Activated CD8-positive, alpha-beta T cell treated with anti-CD3 and anti-CD28 coated beads for 36 hours (primary cell): ENCODE measurements at regions not wholly inside any gene's neighbourhood (a gene's known extent, or its start where the extent isn't known, plus 50 kb on each side); places are given as distances from the start of the nearest gene placed in this dataset.

Experiments used
- ATAC-seq: fragments of 200-7000 bp; cut with Tn5 transposase; one replicate; pipeline ENCODE4 v1.10.0; 2021; ENCODE audit warnings: mild to moderate bottlenecking, moderate library complexity
- CTCF ChIA-PET: fragments of 350-600 bp; sonication (Branson Sonifier 250); formaldehyde crosslinking; loops from one replicate; lab custom pipeline; 2021; ENCODE audit warnings: antibody characterized with exemption; lab: Charles Lee
- POLR2A ChIA-PET: fragments of 350-600 bp; sonication (Branson Sonifier 250); formaldehyde crosslinking; loops from one replicate; lab custom pipeline; 2021; ENCODE audit warnings: antibody characterized with exemption; lab: Charles Lee
- DNase-seq: peaks from one replicate; pipeline ENCODE4 v3.0.0-alpha.2; 2020
- H3K27ac Mint-ChIP-seq: one replicate; pipeline ENCODE4 v1.8.0; 2021; ENCODE audit warnings: mild to moderate bottlenecking, mixed read lengths
- H3K27me3 Mint-ChIP-seq: one replicate; pipeline ENCODE4 v1.8.0; 2021; ENCODE audit warnings: mixed read lengths
- H3K36me3 Mint-ChIP-seq: one replicate; pipeline ENCODE4 v1.8.0; 2021; ENCODE audit warnings: low read depth, mixed read lengths
- H3K4me1 Mint-ChIP-seq: one replicate; pipeline ENCODE4 v1.8.0; 2021; ENCODE audit warnings: low read depth, mixed read lengths
- H3K4me3 Mint-ChIP-seq: one replicate; pipeline ENCODE4 v1.8.0; 2021; ENCODE audit warnings: mild to moderate bottlenecking, moderate library complexity, mixed read lengths
- H3K9me3 Mint-ChIP-seq: one replicate; pipeline ENCODE4 v1.8.0; 2021; ENCODE audit warnings: mixed read lengths
- intact Hi-C: fragments of 100-400 bp; cut with micrococcal nuclease; formaldehyde crosslinking; loops from one replicate; pipeline ENCODE4 v1.10.0; 2022
- TF ChIP-seq, protein P1 (sequence below): fragments of 200-600 bp; IDR thresholded peaks from one replicate; pipeline ENCODE4 v1.8.0; 2022; ENCODE audit warnings: antibody characterized with exemption, mild to moderate bottlenecking

DNA sequence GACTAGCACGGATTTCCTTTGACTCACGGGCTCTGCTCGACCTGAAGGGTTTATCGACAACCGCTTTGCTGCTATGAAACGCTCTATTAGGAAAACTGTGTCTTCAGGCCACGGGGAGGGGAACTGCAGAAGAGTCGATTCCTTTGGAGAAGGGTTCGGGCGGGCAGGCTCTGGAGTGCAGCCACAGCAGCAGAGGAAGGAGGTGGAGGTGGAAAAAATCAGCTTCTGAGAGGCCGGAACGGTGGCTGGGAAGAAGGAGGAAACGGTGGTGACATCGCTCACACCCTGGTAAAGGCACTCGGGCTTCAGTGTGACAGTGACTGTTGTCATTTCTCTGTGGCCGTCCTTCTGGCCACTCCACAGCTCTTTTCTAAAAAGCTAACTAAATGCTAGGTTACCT, 64.6 kb upstream of the MGMT start:
- no peaks in the 10 kb centered on the region for H3K36me3 Mint-ChIP-seq

DNA sequence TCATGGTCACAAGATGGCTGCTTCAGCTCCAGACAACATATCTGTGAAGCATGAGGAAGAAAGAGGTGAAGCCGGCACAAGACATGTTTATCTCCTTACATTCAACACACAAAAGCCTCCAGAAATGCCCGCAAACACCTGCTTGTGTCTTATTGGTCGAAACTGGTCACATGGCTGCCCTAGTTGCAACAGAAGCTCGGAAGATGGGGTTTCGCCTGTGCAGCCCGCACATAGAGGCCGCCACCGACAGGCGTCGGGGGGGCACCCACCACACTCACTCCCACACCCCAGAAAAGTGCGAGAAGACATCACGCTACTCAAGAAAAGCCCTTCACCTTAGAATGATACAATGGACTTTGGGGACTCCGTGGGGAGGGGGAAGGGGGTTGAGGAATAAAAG, 63.0 kb upstream of the MGMT start:
- no peak for ATAC-seq
- no peaks in the 10 kb centered on the region for H3K36me3 Mint-ChIP-seq
- intact Hi-C loops, result no loop called here
- TF ChIP-seq, protein P1, sequence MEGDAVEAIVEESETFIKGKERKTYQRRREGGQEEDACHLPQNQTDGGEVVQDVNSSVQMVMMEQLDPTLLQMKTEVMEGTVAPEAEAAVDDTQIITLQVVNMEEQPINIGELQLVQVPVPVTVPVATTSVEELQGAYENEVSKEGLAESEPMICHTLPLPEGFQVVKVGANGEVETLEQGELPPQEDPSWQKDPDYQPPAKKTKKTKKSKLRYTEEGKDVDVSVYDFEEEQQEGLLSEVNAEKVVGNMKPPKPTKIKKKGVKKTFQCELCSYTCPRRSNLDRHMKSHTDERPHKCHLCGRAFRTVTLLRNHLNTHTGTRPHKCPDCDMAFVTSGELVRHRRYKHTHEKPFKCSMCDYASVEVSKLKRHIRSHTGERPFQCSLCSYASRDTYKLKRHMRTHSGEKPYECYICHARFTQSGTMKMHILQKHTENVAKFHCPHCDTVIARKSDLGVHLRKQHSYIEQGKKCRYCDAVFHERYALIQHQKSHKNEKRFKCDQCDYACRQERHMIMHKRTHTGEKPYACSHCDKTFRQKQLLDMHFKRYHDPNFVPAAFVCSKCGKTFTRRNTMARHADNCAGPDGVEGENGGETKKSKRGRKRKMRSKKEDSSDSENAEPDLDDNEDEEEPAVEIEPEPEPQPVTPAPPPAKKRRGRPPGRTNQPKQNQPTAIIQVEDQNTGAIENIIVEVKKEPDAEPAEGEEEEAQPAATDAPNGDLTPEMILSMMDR, result no peak
- no peak for DNase-seq
- no peak overlapping the region for H3K4me3 Mint-ChIP-seq
- ChIA-PET CTCF (no interaction called here), POLR2A (no interaction called here)
- H3K9me3 Mint-ChIP-seq, result no peaks in the 10 kb centered on the region
- H3K4me1 Mint-ChIP-seq, result no peaks in the 10 kb centered on the region
- H3K27me3 Mint-ChIP-seq, result peaks cover 9% of the 10 kb centered on the region
- no peak overlapping the region for H3K27ac Mint-ChIP-seq

More for the DNA sequence above, 64.6 kb upstream of the MGMT start:
- TF ChIP-seq, protein P1, result no peak
- DNase-seq, result no peak
- Mint-ChIP-seq H3K27me3 (peaks cover 9% of the 10 kb centered on the region), H3K9me3 (no peaks in the 10 kb centered on the region), H3K4me3 (no peak overlapping the region), H3K4me1 (no peaks in the 10 kb centered on the region), H3K27ac (no peak overlapping the region)
- ChIA-PET CTCF (no interaction called here), POLR2A (no interaction called here)
- no peak for ATAC-seq
- intact Hi-C loops, result no loop called here

DNA sequence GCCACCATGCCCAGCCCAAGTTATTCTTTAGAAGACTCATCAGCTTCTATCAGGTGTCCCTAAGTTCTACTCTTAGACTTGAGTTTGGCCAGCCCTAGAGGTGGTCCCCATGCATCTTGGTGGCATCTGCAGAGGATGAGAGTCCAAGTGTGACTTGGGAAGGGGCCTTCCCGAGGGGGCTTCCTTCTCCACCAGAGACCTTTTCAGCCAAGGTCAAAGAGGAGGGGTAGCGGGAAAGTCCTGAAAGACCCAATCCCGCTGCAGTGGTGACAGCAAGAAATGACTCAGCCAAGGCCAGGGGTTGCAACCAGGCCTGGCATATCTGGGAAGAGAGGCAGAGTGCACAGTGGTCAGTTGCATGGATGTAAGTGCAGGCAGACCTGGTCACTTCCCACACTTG, 61.7 kb upstream of the MGMT start:
- Mint-ChIP-seq H3K4me1 (no peaks in the 10 kb centered on the region), H3K9me3 (no peaks in the 10 kb centered on the region), H3K27me3 (peaks cover 9% of the 10 kb centered on the region)

DNA sequence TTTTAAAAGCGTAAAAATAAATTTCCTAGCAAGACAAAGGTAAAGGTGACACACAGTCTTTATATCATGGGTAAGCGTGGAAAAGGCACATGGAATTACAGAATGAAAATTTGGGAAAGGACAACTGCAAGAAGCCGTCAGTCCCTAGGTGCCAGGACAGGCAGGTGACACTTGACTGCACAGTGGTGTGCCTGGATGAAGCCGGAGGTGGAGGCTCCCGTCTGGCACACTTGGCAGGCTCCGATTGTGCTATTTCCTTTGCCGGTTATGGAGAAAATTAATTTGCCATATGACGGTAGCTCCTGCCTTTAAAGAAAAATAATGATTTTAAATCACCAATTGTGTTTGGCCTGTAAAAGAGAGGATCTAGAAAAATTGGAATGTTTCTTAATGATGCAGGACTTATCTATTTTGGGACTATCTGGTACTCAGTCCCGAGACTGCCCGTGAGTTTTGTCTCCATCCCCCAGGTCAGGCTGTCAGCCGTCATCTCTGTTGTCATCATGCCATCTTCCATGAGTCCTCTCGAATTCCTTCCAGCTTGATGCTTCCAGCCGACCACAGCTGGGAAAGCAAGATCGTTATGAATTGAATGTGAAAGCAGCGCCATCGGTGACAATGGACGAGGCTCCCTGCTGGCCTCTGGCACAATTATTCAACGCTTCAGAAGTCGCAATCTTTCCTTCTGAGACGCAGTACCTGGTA, 56.2 kb upstream of the MGMT start:
- ATAC-seq (no peak), DNase-seq (no peak)
- POLR2A ChIA-PET, result no interaction called here
- Mint-ChIP-seq H3K9me3 (no peaks in the 10 kb centered on the region), H3K36me3 (no peaks in the 10 kb centered on the region), H3K27me3 (peaks cover 9% of the 10 kb centered on the region), H3K27ac (no peak overlapping the region), H3K4me1 (no peaks in the 10 kb centered on the region), H3K4me3 (no peak overlapping the region)
- intact Hi-C loops, result no loop called here
- CTCF ChIA-PET, result no interaction called here
- TF ChIP-seq, protein P1, result no peak

More for the DNA sequence above, 61.7 kb upstream of the MGMT start:
- DNase-seq (no peak), ATAC-seq (no peak)
- no peak overlapping the region for H3K4me3 Mint-ChIP-seq
- intact Hi-C loops, result no loop called here
- ChIA-PET POLR2A (no interaction called here), CTCF (no interaction called here)
- TF ChIP-seq, protein P1, result no peak
- no peak overlapping the region for H3K27ac Mint-ChIP-seq
- no peaks in the 10 kb centered on the region for H3K36me3 Mint-ChIP-seq

DNA sequence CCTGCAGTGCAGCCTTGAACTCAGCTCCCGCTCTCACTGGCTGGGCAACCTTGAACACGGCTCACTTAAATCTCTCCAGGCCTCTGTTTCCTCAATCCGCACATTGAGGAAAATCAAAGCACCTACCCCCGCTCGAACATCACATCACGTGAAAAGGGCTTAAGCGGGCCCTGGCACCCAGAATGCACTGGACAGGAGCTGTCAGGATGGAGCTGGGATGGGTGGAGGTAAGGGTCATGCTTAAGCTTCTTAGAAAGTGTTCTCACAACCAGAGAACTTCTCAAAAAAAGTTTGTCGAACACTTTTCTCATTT, 55.7 kb upstream of the MGMT start:
- H3K9me3 Mint-ChIP-seq, result no peaks in the 10 kb centered on the region
- H3K4me3 Mint-ChIP-seq, result no peak overlapping the region
- no peaks in the 10 kb centered on the region for H3K4me1 Mint-ChIP-seq
- ATAC-seq (no peak), DNase-seq (no peak)
- H3K27ac Mint-ChIP-seq, result no peak overlapping the region
- TF ChIP-seq, protein P1, result no peak
- ChIA-PET POLR2A (no interaction called here), CTCF (no interaction called here)
- H3K27me3 Mint-ChIP-seq, result peaks cover 8% of the 10 kb centered on the region
- intact Hi-C loops, result no loop called here
- H3K36me3 Mint-ChIP-seq, result no peaks in the 10 kb centered on the region
